Activated naive CD8-positive, alpha-beta T cell treated with anti-CD3 and anti-CD28 coated beads, Interleukin-2, amount 50 U/mL, for 16 hours (primary cell): ENCODE measurements at regions not wholly inside any gene's neighbourhood (a gene's known extent, or its start where the extent isn't known, plus 50 kb on each side); places are given as distances from the start of the nearest gene placed in this dataset.

Source experiments
- DNase-seq: peaks from one replicate; pipeline ENCODE4 v3.0.0-alpha.2; 2020; ENCODE audit warnings: low read depth, low spot score

DNA sequence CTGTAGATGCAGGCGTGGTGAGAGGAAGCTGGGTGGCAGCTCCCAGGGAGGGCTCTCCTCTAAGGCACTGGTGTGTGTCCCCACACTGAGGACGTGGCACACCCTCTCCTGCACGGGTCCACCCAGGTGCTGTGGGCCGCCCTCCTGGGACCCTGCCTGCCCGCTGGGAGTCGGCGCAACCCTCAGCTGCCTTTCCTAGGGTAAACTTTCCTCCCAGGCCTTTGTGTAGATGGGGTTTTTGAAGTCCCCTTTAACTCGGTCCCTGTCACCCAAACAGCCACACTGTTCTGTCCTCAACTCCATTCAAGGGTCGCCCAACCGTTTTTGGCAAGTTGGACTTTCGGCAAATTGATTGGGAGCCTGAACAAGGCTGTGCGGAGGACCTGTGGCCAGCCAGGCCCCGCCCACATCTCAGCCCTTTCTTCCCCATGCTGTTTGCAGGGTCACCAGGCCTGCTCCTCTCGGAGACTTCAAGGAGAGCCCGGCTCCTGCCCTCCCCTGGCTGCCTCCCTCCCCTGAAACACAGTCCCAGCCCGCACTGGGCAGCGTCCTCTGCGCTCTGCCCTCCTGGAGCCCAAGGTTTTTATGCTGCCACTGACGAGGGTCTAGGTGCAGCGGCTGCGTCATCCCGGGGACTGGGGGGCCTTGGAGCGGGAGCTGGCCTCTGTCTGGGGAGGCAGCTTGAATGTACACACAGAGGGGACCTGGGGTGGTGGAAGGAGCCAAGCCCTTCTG lies 1126.2 kb downstream of the BRD1 start:
- DNase-seq = no peak

DNA sequence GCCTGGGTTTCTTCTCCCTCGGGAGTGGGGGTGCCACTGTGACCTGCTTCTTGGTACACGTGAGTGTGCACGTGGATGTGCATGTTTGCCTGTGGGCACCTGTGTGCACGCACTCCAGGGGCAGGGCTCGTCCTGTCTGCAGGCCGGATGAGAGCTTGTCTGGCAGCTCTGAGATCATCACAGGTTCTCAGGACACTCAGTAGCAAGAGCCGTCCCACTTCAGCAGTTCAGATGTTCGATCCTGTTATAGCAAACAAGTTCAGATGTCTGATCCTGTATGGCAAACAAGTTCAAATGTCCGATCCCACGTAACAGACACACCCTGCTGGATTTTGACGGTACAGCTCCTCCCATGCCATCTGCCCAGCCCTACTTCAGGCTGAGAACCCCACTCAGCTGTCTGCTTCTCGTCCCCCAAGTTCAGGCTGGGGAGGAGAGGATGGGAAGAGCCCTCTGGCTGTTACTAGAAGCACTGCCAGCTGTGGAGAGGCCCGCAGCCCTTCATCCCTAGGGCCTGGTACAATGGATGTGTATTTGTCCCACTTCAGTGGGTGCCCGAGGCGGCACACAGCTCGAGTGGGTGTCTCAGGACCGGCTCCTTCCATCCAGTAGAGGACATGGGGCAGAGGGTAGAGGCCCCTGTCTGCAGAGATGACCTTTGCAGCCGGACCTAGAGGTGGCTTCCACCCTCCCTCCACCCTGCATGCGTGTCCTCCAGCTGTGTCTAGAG lies 1126.9 kb downstream of the BRD1 start:
- DNase-seq = no peak

DNA sequence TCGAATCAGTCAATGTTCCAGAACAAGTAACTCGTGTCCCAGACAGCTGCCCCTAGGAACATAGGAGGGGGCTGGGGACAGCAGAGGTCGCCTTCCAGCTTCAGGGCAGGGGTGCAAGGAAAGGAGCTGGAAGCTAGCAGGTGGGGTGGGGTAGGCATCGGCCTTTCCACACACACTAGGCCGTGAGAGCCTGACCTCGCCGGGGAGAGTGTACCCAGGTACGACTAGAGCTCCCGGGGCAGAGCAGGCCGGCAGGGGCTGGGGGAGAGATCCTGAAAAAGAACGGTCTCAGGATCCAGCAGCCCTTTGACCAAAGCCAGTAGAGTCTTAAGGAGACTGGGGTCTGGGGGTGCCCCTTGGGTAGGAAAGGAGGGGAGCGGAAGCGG lies 1127.5 kb downstream of the BRD1 start:
- DNase-seq = no peak

DNA sequence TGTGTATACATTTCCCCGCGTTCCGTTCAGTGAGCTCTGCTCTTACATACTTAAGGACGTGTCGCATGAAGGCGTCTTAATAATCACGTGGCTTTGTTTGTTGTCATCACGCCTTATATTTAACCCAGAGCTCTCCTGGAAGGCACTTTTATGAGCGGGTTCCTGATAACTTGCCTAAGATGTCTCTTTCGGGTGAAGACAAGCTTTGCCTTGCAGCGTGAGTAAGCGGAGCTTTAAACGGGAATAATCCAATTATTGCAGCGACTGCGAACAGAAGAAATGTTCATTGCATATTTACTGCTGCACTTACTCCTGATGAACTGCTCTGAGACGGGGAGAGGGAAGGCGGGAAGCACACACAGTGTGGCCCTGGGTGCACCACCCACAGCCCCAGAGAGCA lies 1128.2 kb downstream of the BRD1 start:
- no peak for DNase-seq

DNA sequence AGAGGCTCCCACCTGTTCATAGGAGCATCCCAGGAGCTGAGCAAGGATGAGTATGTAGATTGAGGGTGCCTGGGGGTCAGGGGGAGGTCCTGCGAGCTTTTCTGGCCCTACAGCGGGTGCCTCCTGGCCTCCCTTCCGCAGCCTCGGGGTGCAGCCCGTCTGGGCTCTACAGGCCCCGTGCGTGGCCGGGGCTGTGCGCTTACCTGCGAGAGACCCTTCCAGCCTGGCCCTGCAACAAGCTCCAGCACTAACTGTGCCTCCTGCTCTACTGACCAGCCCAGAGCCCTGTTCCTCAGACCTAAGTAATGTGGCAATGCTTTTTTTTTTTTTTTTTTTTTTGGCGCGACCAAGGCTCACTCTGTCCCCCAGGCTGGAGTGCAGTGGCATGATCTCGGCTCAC lies 1129.1 kb downstream of the BRD1 start:
- DNase-seq = no peak

DNA sequence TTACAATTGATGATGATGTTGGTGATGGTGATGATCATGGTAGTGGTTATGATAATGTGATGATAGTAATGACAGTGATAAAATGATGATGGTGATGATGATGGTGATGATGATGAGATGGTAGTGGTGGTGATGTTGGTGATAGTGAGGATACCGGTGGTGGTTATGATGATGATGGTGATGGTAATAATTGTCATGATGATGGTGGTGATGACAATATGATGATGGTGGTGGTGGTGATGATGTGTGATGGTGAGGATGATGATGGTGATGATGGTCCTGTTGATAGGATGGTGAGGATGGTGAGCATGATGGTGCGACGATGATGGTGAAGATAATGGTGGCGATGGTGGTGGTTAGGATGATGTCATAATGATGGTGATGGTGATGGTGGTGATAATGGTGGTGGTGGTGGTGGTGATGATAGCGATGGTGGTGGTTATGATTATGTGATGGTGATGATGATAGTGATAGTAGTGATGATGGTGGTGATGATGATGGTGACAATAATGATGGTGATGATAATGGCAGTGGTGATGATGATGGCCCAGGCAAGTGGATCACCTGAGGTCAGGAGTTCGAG lies 1129.9 kb downstream of the BRD1 start:
- no peak for DNase-seq

DNA sequence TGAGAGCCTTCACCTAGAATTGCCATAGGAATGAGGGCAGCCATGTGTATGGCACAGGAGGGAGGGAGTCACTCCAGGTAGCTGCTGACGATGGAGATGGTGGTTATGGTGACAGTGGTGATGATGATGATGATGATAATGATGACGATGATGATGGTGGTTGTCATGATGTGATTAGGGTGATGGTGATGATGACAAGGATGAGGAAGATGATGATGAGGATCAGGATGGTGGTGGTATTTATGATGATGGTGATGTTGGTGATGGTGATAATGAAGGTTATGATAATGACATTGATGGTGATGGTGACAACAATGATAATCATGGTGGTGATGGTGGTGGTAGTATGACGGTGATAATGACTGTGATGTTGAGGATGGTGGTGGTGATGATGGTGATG lies 1130.5 kb downstream of the BRD1 start:
- no peak for DNase-seq

DNA sequence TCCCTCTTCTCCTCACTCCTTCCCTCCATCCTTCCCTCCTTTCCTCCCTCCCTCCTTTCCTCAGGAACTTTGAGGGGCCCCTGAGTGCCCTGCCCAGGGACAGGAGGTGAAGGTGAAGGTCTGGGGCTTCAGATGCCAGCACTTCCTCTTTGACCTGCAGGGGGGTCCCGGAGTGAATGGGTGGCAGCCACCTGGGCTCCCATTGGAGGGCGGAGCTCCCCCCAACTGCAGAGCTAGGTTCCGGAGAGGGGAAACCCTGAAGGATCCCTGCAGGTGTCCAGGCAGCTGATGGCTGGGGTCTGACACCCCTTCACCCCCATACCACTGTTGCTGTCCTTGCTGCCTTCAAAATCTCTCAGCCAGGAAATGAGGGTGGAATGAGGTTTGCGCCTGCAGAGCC lies 1131.3 kb downstream of the BRD1 start:
- DNase-seq = no peak

DNA sequence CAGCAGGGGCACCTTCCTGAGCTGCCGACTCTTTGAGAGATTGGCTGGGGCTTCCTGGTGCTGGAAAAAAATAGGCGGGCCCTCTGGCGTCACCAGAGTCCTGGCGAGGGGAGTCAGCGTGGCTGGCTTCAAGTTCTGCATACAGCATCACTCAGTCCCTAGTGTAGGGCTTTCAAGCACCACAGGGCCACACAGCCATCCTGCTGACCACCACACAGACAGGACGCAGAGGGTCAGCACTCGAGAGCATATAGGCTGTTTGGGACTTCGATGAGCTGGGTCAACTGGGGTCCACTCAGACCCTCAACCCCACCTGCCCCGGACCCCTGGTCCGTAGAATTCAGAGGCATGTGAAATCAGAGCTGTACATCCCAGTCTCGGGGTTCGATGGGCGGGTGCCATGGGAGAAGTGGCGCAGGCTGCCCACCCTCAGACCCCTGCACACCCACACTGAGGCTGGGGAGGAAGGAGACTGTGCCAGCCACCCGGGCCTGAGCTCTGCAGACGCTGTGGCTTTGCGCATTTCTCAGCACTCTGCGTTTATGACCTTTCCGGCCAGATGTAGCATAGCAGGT lies 1131.9 kb downstream of the BRD1 start:
- no peak for DNase-seq

DNA sequence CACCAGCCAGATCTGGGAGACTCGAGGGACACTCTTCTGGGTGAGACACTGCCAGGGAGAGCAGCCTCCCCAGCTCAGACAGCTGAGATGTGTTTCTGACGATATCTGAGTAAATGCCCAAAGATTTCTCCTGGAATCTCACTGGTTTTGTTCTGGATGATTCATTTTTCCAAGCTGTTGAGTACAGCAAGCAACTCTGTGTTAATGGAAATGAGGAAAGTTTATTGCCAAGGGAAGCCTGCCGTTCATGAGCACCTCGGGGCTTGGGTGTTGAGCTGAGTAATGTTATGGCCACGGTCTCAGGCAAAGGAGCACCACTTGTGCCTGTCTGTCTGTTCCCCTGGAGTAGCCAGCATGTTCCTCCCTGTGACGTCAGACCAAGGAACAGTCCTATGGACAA lies 1132.4 kb downstream of the BRD1 start:
- no peak for DNase-seq

DNA sequence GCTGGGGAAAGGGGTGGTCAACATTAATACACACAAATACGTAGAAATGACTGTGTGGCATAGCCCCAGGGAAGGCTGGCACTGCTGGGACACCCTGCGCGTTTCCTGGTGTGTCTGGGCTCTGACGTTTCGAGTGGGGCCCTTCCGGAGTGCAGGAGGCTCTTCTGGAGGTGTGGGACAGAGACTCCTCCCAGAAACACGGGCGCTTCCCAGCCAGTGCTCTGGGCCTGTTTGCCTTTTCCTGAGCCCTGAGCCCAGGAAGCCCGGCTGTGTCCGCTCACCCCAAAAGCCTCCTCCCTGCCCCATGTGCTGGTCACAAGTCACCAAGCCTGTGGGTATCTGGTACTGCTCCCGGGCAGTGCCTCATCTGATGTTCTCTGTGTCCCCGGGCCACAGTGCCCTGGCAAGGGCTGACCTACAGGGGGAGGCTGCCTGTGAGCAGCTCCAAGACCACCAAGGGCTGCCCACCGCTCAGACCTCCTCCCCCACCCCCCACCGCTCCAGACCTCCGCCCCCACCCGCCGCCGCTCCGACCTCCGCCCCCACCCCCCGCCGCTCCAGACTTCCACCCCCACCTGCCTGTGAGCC lies 1133.3 kb downstream of the BRD1 start:
- DNase-seq = no peak

DNA sequence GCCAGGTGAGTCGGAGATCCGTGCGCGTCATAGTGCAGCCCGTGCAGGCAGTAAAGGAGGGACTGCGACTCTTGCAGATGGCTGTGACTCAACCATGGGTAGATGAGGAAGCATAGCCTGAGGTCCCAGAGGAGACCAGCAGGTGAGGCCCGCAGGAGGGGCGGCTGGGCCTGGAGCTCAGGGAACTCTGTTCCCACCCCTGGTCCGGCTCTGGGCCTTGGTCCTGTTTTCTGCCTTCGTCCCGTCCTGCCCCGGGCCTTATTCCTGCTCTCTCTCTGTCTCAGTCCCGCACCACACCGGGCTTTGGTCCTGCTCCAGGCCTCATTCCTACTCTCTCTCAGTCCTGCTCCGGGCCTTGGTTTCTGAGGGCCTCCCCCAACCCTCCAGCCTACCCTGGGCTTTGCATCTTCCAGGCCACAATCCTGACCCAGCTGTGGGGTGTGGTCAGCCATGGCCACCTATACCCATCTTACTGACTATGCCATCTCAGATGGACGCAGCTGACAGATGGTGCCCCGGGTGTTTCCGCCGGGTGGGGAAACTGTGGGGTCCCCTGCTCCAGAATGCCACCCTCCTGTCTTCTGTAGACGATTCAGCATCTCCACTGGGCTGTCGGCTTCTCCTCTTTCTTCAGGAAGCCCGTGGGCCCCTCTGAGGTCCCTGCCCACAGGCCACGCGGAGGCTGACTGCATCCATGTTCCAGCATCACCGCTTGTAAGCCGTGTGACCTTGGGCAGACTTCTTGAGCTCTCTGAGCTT lies 1134.1 kb downstream of the BRD1 start:
- DNase-seq = no peak

DNA sequence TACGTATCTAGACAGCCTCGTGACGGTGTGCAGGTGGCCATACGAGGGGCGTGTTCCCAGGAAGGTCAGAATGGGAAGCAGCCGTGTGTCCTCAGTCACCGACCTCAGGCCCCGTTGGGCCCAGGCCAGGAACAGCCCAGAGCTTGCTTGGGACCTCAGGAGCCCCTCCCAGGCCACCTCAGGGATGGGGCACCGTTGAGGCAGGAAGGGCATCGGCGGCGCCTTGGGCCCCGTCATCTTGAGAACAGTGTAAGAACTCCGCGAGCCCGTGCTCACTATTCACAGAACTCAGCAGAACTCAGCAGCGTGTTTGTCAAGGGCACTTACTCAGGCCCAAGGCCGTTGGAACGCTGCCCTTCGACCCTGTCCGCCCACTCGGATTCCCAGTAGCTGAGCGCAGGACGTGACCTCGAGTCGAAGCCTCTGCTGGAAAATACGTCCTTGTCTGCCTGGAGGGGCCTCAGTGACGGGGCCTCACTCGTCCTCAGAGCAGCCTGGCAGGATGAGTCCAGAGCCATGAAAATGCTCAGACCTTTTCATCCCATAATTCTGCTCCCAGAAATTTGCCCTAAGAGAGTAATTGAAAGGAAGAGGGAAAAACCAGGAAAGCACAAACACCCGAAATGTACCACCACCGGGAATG lies 1134.8 kb downstream of the BRD1 start:
- DNase-seq = no peak

DNA sequence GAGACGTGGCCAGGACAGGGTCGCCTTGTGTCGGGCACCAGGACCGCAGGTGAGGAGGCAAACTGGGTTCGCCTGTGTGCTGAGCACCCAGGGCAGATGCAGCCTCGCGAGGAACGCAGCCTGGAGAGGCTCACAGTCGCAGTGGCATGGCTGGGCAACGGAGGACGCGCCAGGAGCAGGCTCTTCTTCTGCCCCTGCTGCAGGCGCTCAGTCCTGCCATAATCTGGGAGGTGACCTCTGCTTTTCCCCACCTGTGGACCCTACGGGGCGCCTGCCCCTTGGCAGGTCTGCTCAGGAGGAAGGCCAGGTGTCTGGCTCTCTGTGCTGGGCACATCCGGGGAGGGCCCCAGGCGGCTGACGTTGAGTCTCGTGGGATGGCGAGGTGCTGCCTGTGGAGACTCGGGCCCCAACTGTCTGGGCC lies 1136.2 kb downstream of the BRD1 start:
- DNase-seq = no peak

DNA sequence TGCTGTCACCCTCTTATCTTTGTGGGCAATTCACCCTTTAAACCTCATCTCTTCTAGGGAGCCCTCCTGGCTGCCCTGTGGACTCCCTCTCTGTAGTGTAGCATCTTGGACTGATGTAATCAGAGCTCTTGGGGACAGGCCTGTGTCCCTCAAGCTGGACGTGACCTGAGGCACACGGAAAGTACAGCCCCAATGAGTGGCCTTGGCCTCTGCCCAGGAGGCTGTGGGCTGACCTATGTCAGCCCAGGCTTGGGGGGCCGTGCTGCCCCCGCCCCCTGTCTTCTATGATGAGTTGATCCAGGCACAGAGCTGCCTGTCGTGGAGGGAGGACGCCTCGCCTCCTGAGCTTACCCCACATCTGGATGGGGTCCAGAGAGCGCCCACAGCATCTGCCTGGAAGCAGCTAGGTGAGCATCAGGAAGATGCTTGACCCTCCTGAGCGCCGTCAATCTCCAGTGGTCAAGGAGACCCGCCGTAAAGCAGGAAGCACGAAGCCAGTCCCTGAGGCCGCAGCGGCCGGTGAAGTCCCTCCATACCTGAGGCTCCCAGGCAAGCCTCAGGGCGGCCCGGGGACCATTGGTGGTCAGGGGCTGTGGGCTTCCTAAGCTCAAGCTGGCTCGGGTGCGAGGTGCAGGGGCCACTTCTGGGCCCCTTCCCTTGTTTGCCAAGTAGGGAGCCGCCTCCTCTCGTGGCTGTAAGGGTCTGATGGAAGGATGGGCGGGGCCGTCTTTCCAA lies 1136.9 kb downstream of the BRD1 start:
- no peak for DNase-seq

DNA sequence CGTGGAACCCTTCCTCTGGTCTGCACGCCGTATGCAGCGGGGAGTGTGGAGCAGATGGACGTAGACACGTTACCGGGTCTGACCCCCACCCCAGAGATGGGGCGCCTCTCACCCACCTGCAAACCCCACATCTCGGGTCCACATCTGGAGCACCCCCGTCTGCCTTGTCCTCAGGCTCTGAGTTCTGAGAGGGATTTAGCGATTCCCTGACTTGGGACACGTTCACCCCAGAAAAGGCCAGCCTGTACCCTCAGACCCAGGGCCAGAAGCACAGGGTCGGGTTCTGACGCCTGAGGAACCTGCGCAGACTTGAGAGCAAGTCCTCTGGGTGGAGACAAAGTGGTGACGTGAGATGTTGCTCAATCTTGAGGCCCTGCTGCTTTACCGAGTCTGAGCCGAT lies 1138.5 kb downstream of the BRD1 start:
- DNase-seq = no peak

DNA sequence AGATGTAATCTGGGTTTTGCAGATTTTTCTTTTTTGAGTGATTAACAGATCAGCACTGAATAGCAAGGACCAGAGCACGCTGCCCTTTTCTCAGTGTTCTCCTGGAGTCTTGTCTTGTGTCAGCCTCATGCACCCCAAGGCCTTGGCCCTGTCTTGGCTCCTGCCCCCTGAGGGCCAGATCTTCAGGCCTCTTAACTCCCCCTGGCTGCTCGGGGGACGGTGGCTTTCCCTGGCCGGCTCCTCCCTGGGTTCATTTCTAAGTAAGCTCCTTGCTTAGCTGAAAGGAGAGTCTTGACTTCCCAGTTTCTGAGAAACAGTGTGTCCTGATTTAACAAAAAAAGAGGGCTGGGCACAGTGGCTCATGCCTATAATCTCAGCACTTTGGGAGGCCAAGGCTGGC lies 1139.3 kb downstream of the BRD1 start:
- DNase-seq = no peak

DNA sequence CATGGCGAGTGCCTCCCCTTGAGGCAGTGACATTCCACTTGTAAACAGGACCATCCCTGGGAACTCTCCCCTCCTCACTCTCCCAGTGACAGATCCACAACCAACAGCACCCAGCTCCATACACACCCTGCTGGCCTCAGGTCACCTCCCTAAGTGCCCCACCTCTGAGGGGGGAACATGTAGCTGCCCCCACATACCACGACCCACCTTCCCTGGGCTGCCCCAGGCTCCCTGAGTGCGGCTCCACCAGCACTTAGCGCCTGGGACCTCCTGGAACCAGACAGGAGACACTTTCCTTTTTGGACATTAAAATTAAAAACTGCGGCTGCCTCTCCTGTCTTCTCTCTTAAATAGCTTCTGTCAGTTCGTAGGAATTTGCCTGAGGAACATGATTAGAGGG lies 1140.1 kb downstream of the BRD1 start:
- no peak for DNase-seq

DNA sequence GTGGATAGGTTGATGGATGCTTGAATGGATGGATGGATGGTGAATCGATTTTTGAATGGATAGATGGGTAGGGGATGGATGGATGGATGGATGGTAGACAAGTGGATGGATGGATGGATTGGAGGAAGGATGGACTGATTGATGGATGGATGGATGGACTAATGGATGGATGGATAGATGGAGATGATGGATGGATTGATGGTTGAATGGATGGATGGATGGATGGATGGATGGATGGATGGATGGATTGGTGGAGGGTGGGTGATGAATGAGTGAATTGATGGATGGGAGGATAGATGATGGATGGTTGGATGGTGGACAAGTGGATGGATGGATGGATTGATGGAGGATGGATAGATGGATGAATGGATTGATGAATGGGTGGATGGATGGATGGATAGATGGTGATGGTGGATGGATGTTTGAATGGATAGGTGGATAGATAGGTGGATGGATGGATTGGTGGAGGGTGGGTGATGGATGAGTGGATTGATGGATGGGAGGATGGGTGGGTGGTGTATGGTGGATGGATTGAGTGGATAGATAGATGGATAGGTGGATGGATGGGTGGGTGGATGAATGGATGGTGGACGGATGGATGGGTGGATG lies 1140.9 kb downstream of the BRD1 start:
- DNase-seq = no peak

DNA sequence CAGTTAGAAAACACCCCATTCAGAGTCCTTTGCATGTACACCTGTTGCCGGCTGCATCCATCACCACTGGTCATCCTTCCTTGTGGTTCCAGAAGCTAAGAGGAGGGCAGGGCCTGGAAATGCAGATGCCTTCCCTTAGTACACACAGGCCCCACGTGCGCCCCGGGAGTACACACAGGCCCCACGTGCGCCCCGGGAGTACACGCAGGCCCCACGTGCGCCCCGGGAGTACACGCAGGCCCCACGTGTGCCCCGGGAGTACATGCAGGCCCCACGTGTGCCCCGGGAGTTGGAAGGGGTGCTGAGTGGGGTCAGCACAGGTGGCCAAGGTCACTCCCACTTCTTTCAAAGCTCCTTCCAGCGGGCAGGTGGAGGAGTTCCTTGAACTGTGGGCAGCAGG lies 1141.9 kb downstream of the BRD1 start:
- DNase-seq = no peak
